OCI-LY1 (cell line): ENCODE measurements at regions not wholly inside any gene's neighbourhood (a gene's known extent, or its start where the extent isn't known, plus 50 kb on each side); places are given as distances from the start of the nearest gene placed in this dataset.

Experiments used
- H2AFZ ChIP-seq: fragments of 200-600 bp; sonication (generic), shearing (Covaris generic); 2 replicates; pipeline ENCODE4 v1.6.0; 2014; ENCODE audit warnings: antibody characterized with exemption, mild to moderate bottlenecking, low read length
- H3F3A ChIP-seq: fragments of 200-600 bp; sonication (generic), shearing (Covaris generic); 2 replicates; pipeline ENCODE4 v1.6.0; 2014; ENCODE audit warnings: mild to moderate bottlenecking, antibody characterized with exemption, low read length, moderate library complexity; ENCODE audit not compliant: insufficient read depth
- H3K27ac ChIP-seq: fragments of 200-600 bp; sonication (generic); 2 replicates; pipeline ENCODE4 v1.5.1; 2014; ENCODE audit warnings: low read length, mixed run types, mild to moderate bottlenecking, low read depth; ENCODE audit not compliant: poor library complexity, severe bottlenecking
- H3K27me3 ChIP-seq: fragments of 200-600 bp; sonication (generic); 2 replicates; pipeline ENCODE4 v1.6.0; 2014; ENCODE audit warnings: antibody characterized with exemption, mild to moderate bottlenecking, low read length, moderate library complexity; ENCODE audit not compliant: insufficient read depth
- H3K36me3 ChIP-seq: fragments of 200-600 bp; sonication (generic); 2 replicates; pipeline ENCODE4 v1.6.1; 2014; ENCODE audit warnings: mild to moderate bottlenecking, antibody characterized with exemption, low read length, moderate library complexity, mixed read lengths; ENCODE audit not compliant: insufficient read depth
- H3K4me1 ChIP-seq: fragments of 200-600 bp; sonication (generic); 2 replicates; pipeline ENCODE4 v1.5.1; 2014; ENCODE audit warnings: mild to moderate bottlenecking, low read length, moderate library complexity; ENCODE audit not compliant: insufficient read depth, severe bottlenecking
- H3K4me2 ChIP-seq: fragments of 200-600 bp; sonication (generic), shearing (Covaris generic); 2 replicates; pipeline ENCODE4 v1.6.1; 2014; ENCODE audit warnings: low read length
- H3K4me3 ChIP-seq: fragments of 200-600 bp; sonication (generic); 2 replicates; pipeline ENCODE4 v1.5.1; 2014; ENCODE audit warnings: low read length, low read depth, mild to moderate bottlenecking, mixed read lengths; ENCODE audit not compliant: poor library complexity, severe bottlenecking
- H3K79me2 ChIP-seq: fragments of 200-600 bp; shearing (Covaris generic); 2 replicates; pipeline ENCODE4 v1.6.1; 2016; ENCODE audit warnings: mixed run types, low read length, mixed read lengths; ENCODE audit not compliant: insufficient read depth
- H3K9ac ChIP-seq: fragments of 200-600 bp; sonication (generic), shearing (Covaris generic); 2 replicates; pipeline ENCODE4 v1.6.1; 2014; ENCODE audit warnings: mild to moderate bottlenecking, low read length, mixed read lengths
- H3K9me2 ChIP-seq: fragments of 200-600 bp; sonication (generic), shearing (Covaris generic); 2 replicates; pipeline ENCODE4 v1.6.1; 2014; ENCODE audit warnings: low read depth, mild to moderate bottlenecking, low read length, mixed read lengths
- H3K9me3 ChIP-seq: fragments of 200-600 bp; shearing (Covaris generic); 2 replicates; pipeline ENCODE4 v1.6.1; 2014; ENCODE audit warnings: low read length, mixed read lengths
- H4K20me1 ChIP-seq: fragments of 200-600 bp; sonication (generic), shearing (Covaris generic); 2 replicates; pipeline ENCODE4 v1.6.0; 2016; ENCODE audit warnings: mild to moderate bottlenecking, low read length; ENCODE audit not compliant: insufficient read depth
- EZH2 ChIP-seq: fragments of 200-600 bp; sonication (generic), shearing (Covaris generic); IDR thresholded peaks from 2 replicates; pipeline ENCODE4 v1.8.0; 2017; ENCODE audit warnings: borderline replicate concordance, mixed run types, mild to moderate bottlenecking, antibody characterized with exemption, low read length, moderate library complexity, mixed read lengths
- TF ChIP-seq, protein P1 (sequence below): fragments of 200-600 bp; sonication (generic), shearing (Covaris generic); IDR thresholded peaks from 2 replicates; pipeline ENCODE4 v1.5.1; 2017; ENCODE audit warnings: mild to moderate bottlenecking, antibody characterized with exemption, low read length, moderate library complexity, mixed read lengths

DNA sequence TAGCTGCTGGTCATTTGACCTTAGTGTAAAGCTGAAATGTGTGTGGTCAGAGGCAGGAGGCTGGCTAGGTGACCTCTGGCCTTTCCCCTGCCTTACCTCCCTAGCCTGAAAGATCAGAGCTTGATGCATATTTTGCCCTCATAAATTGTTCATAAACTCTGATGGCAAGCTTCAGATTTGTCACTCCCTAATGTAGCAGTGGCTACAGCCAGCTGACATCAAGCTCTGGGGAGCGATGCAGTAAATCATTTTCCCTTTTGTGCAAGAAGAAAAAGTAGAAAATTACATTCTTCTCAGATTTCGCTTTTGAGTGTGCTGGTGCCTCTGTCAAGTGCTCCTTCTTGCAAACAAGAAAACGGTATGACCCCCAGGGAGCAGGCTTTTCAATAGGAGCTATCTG, 87.7 kb upstream of the MAGEA4 start:
- Histone ChIP-seq H3K36me3 (no peaks in the 10 kb centered on the region), H3K4me2 (no peak overlapping the region), H3K9me3 (no peaks in the 10 kb centered on the region), H3K27me3 (no peaks in the 10 kb centered on the region), H3K9ac (no peak overlapping the region), H3K4me1 (no peaks in the 10 kb centered on the region), H3K9me2 (no peaks in the 10 kb centered on the region), H3K4me3 (no peak overlapping the region), H2AFZ (no peak overlapping the region), H3F3A (no peaks in the 10 kb centered on the region), H4K20me1 (no peaks in the 10 kb centered on the region), H3K79me2 (no peaks in the 10 kb centered on the region), H3K27ac (no peak overlapping the region)
- TF ChIP-seq, protein P1, sequence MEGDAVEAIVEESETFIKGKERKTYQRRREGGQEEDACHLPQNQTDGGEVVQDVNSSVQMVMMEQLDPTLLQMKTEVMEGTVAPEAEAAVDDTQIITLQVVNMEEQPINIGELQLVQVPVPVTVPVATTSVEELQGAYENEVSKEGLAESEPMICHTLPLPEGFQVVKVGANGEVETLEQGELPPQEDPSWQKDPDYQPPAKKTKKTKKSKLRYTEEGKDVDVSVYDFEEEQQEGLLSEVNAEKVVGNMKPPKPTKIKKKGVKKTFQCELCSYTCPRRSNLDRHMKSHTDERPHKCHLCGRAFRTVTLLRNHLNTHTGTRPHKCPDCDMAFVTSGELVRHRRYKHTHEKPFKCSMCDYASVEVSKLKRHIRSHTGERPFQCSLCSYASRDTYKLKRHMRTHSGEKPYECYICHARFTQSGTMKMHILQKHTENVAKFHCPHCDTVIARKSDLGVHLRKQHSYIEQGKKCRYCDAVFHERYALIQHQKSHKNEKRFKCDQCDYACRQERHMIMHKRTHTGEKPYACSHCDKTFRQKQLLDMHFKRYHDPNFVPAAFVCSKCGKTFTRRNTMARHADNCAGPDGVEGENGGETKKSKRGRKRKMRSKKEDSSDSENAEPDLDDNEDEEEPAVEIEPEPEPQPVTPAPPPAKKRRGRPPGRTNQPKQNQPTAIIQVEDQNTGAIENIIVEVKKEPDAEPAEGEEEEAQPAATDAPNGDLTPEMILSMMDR: no peak
- no peak for TF ChIP-seq EZH2

DNA sequence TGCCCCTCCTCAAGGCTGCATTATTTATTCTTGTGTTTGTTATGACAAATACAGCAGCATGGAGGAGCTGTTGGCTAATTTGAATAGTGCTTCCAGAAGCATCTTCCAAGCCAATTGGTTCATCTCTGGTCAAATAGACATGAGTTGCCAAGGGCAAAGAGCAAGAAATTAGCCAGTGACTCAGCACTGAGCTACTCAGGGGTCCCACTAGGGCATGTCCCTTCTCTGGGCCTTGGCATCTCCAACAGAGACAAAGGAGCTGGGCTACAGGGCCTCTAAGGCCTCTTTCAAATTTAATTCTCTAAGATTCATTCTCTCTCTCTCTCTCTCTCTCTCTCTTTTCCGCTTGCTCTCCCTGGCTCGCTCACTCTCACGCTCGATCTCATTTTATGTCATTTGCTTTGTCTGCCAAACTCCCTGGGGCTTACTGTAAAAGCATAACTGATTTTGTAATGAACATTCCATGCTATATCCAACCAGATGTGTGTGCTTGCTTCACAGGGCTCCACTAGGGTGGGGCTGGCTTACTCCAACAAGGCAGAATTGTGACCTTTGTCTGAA, 86.7 kb upstream of the MAGEA4 start:
- TF ChIP-seq EZH2: no peak
- TF ChIP-seq, protein P1: no peak
- Histone ChIP-seq H3K9ac (no peak overlapping the region), H3F3A (no peaks in the 10 kb centered on the region), H3K36me3 (no peaks in the 10 kb centered on the region), H3K9me2 (no peaks in the 10 kb centered on the region), H4K20me1 (no peaks in the 10 kb centered on the region), H3K27me3 (no peaks in the 10 kb centered on the region), H3K27ac (no peak overlapping the region), H3K4me2 (no peak overlapping the region), H3K4me3 (no peak overlapping the region), H2AFZ (no peak overlapping the region), H3K9me3 (no peaks in the 10 kb centered on the region), H3K4me1 (no peaks in the 10 kb centered on the region), H3K79me2 (no peaks in the 10 kb centered on the region)

DNA sequence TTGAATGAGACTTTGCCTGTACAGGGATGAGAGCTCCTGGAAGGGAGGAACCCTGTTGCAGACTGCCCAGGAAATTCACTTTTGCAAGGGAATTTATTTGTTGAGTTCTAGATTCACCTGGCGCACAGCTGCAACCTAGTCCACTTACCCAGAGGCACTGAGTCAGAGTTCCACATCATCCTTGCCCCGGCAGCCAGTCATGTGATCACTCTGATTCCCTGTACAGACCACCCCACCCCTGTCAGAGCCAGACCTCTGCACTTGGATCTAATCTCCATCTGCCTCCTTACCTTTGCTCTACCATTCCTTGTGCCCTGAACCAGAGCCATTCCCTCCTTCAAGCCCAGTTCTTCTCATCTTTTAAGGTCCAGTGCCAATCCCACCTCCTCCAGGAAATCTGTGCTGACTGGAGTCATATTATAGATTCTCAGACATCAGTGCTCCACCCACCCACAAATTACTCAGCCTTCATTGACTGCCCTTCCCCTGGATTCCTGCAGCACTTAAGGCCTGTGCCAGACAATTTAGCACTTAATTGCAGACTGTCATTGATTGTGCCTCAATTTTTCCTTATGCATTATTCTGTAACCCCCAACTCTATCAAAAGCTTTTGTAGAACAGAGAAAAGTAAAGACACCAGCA, 84.1 kb upstream of the MAGEA4 start:
- no peaks in the 10 kb centered on the region for H3K79me2 ChIP-seq
- TF ChIP-seq, protein P1: no peak
- no peak for TF ChIP-seq EZH2
- H4K20me1 ChIP-seq: no peaks in the 10 kb centered on the region
- no peaks in the 10 kb centered on the region for H3K9me3 ChIP-seq
- no peaks in the 10 kb centered on the region for H3F3A ChIP-seq
- no peaks in the 10 kb centered on the region for H3K4me1 ChIP-seq
- no peaks in the 10 kb centered on the region for H3K9me2 ChIP-seq
- H2AFZ ChIP-seq: no peak overlapping the region
- no peak overlapping the region for H3K4me3 ChIP-seq
- no peaks in the 10 kb centered on the region for H3K36me3 ChIP-seq
- H3K4me2 ChIP-seq: no peak overlapping the region
- H3K27ac ChIP-seq: no peak overlapping the region
- no peaks in the 10 kb centered on the region for H3K27me3 ChIP-seq
- no peak overlapping the region for H3K9ac ChIP-seq
